ENCODE measurements at regions not wholly inside any gene's neighbourhood (a gene's known extent, or its start where the extent isn't known, plus 50 kb on each side); places are given as distances from the start of the nearest gene placed in this dataset.

- Mint-ChIP-seq H3K9me3 (ENCODE audit: insufficient read depth) (no peaks in the 10 kb centered on the region), H3K27me3 (no peaks in the 10 kb centered on the region), H3K27ac (no peak overlapping the region), H3K4me1 (no peaks in the 10 kb centered on the region), H3K4me3 (no peak overlapping the region)
- Histone ChIP-seq H3K27ac (ENCODE audit: low read length in 2 of 2) (no peak overlapping the region), H3K4me3 (ENCODE audit: control extremely low read depth in 1 of 5, extremely low read depth in 1 of 5, insufficient read depth in 1 of 5, low read depth in 2 of 5, low read length in 4 of 5) (no peak overlapping the region), H3K4me2 (replicated peaks; ENCODE audit: low read depth, low read length, poor library complexity, severe bottlenecking) (no peak overlapping the region), H3K4me1 (ENCODE audit: control insufficient read depth in 2 of 2, insufficient read depth in 2 of 2, low read length in 2 of 2) (no peaks in the 10 kb centered on the region), H3K9ac (ENCODE audit: low read length) (no peak overlapping the region), H3K27me3 (replicated peaks in 1 of 4; ENCODE audit: control extremely low read depth in 1 of 4, control insufficient read depth in 3 of 4, insufficient read depth in 4 of 4, low read length in 3 of 4) (no peaks in the 10 kb centered on the region), H3K9me3 (ENCODE audit: control extremely low read depth in 1 of 3, control insufficient read depth in 2 of 3, insufficient read depth in 1 of 3, low read length in 2 of 3) (peaks cover 0 to 16% (median 0%) of the 10 kb centered on the region in 3 donors), H3K36me3 (replicated peaks in 1 of 2; ENCODE audit: control extremely low read depth in 1 of 2, control insufficient read depth in 1 of 2, extremely low read depth in 1 of 2, insufficient read depth in 2 of 2, low read length in 1 of 2) (no peaks in the 10 kb centered on the region), H2AFZ (ENCODE audit: insufficient read depth, low read depth, low read length, poor library complexity, severe bottlenecking) (no peak overlapping the region), H3K79me2 (ENCODE audit: control insufficient read depth, insufficient read depth, low read length) (no peaks in the 10 kb centered on the region), H4K20me1 (ENCODE audit: control insufficient read depth, insufficient read depth, low read length, poor library complexity, severe bottlenecking) (no peaks in the 10 kb centered on the region)
- ATAC-seq (ENCODE audit: low read depth) (no peak), DNase-seq (no peak)
- ChIA-PET CTCF (no interaction called here), POLR2A (no interaction called here)
- WGBS (ENCODE audit: insufficient coverage): 100% methylated on average over 1 of the region's 1 CpG
- intact Hi-C loops (cut with micrococcal nuclease): no loop called here
- no peak for TF ChIP-seq EZH2 (IDR thresholded peaks at IDR 0.05; ENCODE audit: borderline replicate concordance, insufficient read depth, low read depth, low read length, poor library complexity, severe bottlenecking)
- TF ChIP-seq, protein P1, sequence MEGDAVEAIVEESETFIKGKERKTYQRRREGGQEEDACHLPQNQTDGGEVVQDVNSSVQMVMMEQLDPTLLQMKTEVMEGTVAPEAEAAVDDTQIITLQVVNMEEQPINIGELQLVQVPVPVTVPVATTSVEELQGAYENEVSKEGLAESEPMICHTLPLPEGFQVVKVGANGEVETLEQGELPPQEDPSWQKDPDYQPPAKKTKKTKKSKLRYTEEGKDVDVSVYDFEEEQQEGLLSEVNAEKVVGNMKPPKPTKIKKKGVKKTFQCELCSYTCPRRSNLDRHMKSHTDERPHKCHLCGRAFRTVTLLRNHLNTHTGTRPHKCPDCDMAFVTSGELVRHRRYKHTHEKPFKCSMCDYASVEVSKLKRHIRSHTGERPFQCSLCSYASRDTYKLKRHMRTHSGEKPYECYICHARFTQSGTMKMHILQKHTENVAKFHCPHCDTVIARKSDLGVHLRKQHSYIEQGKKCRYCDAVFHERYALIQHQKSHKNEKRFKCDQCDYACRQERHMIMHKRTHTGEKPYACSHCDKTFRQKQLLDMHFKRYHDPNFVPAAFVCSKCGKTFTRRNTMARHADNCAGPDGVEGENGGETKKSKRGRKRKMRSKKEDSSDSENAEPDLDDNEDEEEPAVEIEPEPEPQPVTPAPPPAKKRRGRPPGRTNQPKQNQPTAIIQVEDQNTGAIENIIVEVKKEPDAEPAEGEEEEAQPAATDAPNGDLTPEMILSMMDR (IDR thresholded peaks at IDR 0.05): no peak
Measured at GRCh38 chrX:88366314-88366713, 380.7 kb upstream of the CPXCR1 start.

GRCh38 chrX:88378406-88378805 is 368.6 kb upstream of the CPXCR1 start:
- intact Hi-C loops (cut with micrococcal nuclease): no loop called here
- ChIA-PET CTCF (interaction anchor here (0.7 kb wide), 1 partner anchor 10 kb away, joined by 3 read pairs; no protein-coding TSS in a partner anchor), POLR2A (no interaction called here)
- Mint-ChIP-seq H3K4me3 (no peak overlapping the region), H3K27ac (no peak overlapping the region), H3K27me3 (no peaks in the 10 kb centered on the region), H3K4me1 (no peaks in the 10 kb centered on the region), H3K9me3 (ENCODE audit: insufficient read depth) (no peaks in the 10 kb centered on the region)
- Histone ChIP-seq H3K79me2 (ENCODE audit: control insufficient read depth, insufficient read depth, low read length) (no peaks in the 10 kb centered on the region), H3K27ac (ENCODE audit: low read length in 2 of 2) (no peak overlapping the region), H3K9me3 (ENCODE audit: control extremely low read depth in 1 of 3, control insufficient read depth in 2 of 3, insufficient read depth in 1 of 3, low read length in 2 of 3) (no peaks in the 10 kb centered on the region), H3K4me1 (ENCODE audit: control insufficient read depth in 2 of 2, insufficient read depth in 2 of 2, low read length in 2 of 2) (no peaks in the 10 kb centered on the region), H2AFZ (ENCODE audit: insufficient read depth, low read depth, low read length, poor library complexity, severe bottlenecking) (no peak overlapping the region), H3K27me3 (replicated peaks in 1 of 4; ENCODE audit: control extremely low read depth in 1 of 4, control insufficient read depth in 3 of 4, insufficient read depth in 4 of 4, low read length in 3 of 4) (no peaks in the 10 kb centered on the region), H4K20me1 (ENCODE audit: control insufficient read depth, insufficient read depth, low read length, poor library complexity, severe bottlenecking) (no peaks in the 10 kb centered on the region), H3K36me3 (replicated peaks in 1 of 2; ENCODE audit: control extremely low read depth in 1 of 2, control insufficient read depth in 1 of 2, extremely low read depth in 1 of 2, insufficient read depth in 2 of 2, low read length in 1 of 2) (no peaks in the 10 kb centered on the region), H3K4me3 (ENCODE audit: control extremely low read depth in 1 of 5, extremely low read depth in 1 of 5, insufficient read depth in 1 of 5, low read depth in 2 of 5, low read length in 4 of 5) (no peak overlapping the region), H3K4me2 (replicated peaks; ENCODE audit: low read depth, low read length, poor library complexity, severe bottlenecking) (no peak overlapping the region), H3K9ac (ENCODE audit: low read length) (no peak overlapping the region)
- DNase-seq (no peak), ATAC-seq (ENCODE audit: low read depth) (no peak)
- TF ChIP-seq, protein P1 (IDR thresholded peaks at IDR 0.05): no peak
- no peak for TF ChIP-seq EZH2 (IDR thresholded peaks at IDR 0.05; ENCODE audit: borderline replicate concordance, insufficient read depth, low read depth, low read length, poor library complexity, severe bottlenecking)
